CD4-positive, alpha-beta T cell treated with Interleukin-21 for 1 hour (primary cell): ENCODE measurements at regions not wholly inside any gene's neighbourhood (a gene's known extent, or its start where the extent isn't known, plus 50 kb on each side); places are given as distances from the start of the nearest gene placed in this dataset.
"Not testable (repeated sequence)": the region's sequence is repeated elsewhere in the genome, so short reads cannot be mapped to it uniquely, and the experiment has no call there.

Experiments
- DNase-seq: peaks from one replicate; pipeline ENCODE4 v3.0.0-alpha.2; 2020

DNA sequence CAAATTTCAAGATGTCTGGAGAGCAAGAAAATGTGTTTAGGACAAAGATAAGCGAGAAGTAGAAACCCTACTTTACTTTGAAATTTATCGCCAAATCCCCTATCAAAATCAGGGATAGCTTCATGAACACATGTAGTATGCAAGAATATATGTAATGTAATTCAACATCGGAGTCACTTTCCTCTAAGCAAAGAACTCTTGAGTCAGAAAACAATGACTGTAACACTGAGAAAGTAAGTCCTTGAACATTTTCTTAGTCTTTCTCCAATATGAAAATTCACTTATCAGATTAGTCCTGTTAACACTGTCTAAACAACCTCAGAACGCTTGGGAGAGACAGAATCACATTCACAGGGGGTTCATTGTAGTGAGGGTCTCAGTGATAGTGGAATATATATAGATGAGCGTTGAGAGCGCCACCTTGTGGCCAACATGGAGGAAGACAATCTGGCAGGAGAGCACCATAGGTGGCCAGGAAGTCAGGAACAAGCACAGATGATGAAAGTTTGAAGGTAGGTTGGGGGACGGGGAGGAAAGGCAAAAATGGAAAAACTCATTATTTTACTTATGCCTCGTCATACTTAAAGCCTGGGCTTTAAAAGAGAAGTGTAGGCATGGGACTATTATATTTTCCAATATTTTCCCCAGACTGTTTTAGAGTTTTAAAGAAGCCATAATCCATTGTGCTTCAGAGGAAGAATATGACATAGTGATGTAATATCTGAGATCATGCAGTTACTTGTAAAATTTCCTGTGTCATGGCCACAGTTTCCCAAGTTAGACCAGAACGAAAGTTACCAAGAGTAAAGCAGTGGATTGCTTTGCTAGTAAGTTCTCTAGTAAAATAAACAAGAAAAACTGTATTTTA is 115.5 kb upstream of the GNAI1 start:
- peak; percentile 1 for DNase-seq

DNA sequence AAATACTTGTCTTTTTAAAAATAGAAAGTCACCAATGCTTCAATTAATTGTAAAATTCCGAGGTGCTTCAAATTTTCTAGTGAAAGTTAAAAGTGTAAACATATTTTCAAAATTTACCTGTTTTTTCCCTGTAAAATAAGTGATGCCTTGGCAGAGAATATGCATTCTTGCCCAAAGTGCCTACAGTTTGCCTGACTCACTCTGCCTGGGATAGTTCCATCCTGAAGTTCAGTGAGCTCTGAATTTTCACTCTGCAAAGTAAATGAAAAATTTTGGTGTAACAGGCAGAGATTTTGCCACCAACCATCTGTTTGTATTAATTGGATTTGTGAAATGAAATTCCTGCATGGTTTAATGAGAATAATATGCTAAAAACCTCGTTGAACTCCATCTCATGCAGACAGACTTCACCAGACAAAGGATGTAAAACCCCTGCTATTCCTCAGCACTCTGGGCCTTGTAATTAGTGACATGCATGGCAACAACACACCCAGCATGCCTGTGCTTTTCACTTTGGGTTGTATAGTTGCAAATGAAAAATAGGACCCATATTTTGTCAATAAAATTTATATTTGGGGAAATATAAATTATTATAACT is 117.4 kb upstream of the GNAI1 start:
- DNase-seq: no peak

DNA sequence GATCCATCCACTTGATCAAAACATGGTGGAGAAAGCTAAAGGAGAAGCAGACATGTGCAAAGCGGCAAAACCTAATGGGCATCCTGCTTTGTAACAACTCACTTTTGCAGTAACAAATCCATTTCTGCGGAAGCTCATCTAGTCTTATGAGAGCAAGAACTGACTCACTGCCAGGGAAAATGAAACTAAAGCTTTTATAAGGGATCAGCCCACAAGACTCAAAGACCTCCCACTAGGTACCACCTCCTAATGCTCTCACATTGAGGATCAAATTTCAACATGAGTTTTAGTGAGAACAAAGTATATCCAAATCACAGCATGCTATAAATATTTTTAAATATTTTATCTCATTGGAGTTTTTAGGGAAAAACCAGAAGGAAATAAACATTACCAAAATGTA is 120.1 kb upstream of the GNAI1 start:
- DNase-seq: no peak

DNA sequence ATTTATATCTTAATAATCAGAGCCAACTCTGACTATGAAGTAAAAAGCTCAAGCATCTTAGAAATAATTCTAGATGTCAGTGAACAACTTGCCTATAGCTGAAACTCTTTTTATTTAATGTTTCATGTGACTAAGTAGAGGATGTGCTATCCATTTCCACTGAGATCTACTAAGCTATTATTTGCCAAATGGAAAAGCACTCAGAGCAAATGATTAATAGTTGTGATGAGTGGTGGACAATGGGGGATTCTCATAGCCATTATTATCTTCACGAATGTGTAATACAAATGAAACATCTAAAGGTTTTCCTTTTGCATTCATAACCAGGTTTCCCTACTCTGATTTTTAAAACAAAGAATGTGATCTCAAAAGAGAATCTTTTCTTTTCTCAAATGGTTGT is 126.6 kb upstream of the GNAI1 start:
- no peak for DNase-seq

DNA sequence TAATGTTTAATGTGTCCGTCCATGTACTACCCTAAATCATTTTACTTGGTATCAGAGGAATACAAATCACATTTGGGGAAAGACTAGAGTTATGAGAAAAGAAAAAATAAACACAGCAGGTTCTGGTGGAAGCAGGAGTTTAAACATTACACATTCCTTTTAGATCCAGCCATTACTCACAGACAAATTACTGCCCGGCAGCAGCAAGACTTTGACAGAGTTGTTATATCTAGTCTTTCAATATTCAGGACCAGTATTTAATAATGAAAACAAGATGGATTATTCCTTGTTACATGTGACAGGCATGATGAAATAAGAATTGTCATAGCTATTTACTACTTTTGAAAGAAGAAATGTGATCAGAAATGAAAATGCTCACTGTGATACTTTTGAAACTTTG is 131.8 kb upstream of the GNAI1 start:
- DNase-seq: no peak

DNA sequence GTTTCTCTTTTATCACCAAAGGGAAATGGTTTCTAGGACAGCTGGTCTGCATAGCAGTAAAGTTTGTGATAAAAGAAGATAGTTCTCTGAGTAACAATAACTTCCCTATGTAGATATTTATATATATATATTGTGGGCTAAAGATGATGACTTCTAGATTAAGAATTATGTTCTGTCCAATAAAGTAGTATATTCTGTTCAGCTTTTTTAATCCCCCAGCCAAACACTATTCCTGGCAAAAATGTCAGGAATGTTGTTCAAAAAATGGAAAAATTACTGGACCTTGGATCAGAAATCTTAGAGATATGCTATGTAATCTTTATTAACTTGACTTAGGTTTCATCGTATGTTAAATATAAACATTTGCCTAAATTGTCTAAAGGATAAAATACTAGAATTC is 136.3 kb upstream of the GNAI1 start:
- no peak for DNase-seq

DNA sequence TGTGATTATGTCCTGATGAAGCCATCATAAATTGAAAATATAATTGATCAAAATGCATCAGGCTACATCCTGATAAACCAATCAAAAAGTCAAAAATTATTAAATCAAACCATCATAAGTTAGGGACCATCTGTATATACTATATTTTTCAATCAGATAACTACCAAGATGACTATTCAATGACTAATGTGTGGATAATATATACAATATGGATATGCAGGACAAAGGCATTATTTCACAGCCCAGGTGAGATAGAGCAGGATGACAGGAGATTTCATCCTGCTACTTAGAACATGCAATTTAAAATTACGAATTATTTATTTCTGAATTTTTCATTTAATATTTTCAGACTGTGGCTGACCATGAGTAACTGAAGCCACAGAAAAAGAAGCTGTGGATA is 137.3 kb upstream of the GNAI1 start:
- no peak for DNase-seq

DNA sequence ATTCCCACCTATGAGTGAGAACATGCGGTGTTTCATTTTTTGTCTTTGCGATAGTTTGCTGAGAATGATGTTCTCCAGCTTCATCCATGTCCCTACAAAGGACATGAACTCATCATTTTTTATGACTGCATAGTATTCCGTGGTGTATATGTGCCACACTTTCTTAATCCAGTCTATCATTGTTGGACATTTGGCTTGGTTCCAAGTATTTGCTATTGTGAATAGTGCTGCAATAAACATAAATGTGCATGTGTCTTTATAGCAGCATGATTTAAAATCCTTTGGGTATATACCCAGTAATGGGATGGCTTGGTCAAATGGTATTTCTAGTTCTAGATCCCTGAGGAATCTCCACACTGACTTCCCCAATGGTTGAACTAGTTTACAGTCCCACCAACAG is 138.9 kb upstream of the GNAI1 start:
- not testable (repeated sequence) for DNase-seq

DNA sequence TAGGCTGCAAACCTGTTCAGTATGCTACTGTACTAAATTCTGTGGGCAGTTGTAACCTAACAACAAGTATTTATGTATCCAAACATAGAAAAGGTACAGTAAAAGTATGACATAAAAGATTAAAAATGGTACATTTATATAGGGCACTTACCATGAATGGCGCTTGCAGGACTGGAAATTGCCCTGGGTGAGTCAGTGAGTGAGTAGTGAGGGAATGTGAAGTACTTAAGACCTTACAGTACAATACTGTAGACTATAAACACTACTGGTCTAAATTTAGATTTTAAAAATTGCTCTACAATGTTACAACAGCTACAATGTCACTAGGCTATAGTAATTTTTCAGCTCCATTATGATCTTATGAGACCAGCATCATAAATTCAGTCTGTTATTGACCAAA is 146.0 kb upstream of the GNAI1 start:
- DNase-seq: no peak

DNA sequence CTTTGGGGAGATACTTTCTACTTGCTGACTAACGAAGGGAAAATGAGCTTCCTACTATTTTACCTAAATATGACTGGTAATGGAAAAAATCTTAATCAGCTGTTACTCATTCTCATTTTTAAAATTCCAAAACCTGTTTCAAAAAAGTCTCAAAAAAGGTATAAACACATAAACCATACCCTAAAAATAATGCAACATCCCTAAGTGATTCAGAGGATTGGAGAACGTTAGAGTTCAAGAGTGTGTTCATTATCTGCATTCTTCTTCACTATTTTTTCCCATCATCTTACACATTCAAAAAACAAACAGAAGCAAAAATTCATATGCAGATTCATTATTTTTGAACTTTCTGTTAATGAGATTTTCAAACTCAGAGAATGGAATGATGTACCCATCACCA is 150.4 kb upstream of the GNAI1 start:
- DNase-seq: no peak

DNA sequence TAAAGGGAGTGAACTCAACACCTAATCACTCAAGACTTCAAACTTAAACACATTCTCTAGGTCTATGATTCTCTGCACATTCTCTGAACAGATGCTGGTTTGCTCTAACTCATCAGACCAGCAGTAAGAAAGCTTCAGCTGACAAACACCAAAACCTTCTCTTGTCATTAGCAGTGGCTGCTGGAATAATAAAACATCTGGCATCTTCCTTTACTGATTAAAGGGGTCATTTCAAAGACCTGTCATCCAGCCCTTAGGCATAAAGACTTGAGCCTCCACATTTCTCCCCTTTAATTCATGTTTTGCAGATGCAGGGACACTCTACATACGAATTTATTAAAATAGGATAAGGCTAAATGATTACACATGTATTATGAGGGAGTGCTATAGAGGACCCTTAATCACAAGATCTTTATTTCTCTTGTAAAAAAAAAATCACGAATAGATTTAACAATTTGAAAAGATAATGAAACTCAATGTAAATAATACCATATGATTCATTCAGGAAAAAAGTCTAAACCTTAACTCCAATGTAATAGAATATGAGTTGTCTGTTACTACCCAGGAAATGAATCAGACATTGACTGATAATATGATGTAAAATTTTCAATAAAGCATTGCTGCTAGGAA is 152.4 kb upstream of the GNAI1 start:
- DNase-seq: no peak

DNA sequence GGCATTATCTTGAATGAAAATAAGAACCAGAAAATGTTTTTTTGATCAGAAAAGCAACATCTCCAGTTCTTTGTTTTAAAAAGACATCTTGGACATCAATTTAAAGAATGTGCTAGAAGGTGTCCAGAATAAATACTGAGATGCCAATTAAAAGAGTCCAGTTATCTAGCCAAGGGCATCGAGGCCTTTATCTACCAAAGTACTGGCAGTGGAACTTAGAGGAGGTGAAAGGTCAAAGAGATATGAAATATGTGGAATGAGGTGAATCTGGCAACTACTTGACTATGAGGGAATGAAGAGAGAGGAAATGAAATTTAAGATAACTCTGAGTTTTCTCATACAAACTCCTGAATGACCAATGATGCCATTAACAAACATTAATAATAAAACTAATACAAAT is 154.3 kb upstream of the GNAI1 start:
- DNase-seq: no peak

DNA sequence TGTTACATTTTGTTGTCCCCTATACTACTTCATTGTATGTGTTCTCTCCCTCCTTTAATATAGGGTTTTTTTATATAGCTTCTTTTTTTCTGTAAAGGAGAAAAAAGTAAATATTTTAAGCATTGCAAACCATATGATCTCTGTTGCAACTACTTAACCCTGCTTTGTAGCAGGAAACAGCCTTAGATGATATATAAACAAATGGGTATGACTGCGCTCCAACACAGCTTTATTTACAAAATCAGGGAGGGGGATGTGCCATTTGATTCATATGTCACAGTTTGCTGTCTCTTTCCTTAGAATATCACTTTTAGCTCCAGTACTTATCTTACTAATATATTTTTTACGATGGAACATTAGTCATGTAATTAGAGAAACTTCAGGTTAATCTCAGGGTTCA is 155.2 kb upstream of the GNAI1 start:
- no peak for DNase-seq

DNA sequence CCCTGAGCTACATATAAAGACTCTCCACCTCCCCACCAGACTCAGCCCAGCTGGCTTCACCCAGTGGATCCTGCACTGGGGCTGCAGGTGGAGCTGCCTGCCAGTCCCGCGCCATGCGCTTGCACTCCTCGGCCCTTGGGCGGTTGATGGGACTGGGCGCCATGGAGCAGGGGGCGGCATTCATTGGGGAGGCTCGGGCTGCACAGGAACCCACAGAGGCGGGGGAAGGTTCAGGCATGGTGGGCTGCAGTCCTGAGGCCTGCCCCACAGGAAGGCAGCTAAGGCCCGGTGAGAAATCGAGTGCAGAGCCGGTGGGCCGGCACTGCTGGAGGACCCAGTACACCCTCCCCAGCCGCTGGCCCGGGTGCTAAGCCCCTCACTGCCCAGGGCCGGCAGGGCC is 157.2 kb upstream of the GNAI1 start:
- DNase-seq: no peak

DNA sequence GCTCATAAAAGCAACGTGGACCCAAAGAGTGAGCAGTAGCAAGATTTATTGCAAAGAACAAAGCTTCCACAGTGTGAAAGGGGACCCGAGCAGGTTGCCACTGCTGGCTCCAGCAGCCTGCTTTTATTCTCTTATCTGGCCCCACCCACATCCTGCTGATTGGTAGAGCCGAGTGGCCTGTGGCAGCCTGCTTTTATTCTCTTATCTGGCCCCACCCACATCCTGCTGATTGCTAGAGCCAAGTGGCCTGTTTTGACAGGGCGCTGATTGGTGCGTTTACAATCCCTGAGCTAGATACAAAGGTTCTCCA is 158.0 kb upstream of the GNAI1 start:
- DNase-seq: peak; percentile 0

DNA sequence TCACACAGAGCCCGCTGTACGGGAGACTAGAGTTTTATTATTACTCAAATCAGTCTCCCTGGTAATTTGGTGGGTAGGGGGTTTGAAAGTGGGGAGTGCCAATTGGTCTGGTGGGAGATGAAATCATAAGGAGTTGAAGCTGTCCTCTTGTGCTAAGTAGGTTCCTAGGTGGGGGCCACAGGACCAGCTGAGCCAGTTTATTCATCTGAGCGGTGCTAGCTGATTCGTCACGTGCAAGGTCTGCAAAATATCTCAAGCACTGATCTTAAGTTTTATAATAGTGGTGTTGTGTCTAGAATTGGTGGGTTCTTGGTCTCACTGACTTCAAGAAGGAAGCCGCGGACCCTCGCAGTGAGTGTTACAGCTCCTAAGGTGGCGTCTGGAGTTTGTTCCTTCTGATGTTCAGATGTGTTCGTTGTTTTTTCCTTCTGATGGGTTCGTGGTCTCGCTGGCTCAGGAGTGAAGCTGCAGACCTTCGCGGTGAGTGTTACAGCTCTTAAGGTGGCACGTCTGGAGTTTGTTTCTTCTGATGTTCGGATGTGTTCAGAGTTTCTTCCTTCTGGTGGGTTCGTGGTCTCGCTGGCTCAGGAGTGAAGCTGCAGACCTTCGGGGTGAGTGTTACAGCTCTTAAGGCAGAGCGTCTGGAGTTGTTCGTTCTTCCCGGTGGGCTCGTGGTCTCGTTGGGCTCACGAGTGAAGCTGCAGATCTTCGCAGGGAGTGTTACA is 158.5 kb upstream of the GNAI1 start:
- DNase-seq: not testable (repeated sequence)

DNA sequence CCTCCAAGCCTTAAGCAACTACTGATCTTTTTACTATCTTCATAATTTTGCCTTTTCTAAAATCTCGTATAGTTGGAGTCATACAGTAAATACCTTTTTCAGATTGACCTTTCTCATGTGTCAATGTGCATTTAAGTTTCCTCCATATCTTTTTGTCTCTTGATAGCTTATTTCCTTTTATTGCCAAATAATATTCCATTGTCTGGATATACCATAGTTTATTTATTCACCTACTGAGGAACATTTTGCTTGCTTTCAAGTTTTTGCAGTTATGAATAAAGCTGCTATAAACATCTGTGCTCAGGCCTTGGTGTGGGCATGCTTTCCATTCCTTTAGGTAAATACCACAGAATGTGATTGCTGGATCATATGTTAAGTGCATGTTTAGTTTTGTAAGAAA is 161.2 kb upstream of the GNAI1 start:
- no peak for DNase-seq

DNA sequence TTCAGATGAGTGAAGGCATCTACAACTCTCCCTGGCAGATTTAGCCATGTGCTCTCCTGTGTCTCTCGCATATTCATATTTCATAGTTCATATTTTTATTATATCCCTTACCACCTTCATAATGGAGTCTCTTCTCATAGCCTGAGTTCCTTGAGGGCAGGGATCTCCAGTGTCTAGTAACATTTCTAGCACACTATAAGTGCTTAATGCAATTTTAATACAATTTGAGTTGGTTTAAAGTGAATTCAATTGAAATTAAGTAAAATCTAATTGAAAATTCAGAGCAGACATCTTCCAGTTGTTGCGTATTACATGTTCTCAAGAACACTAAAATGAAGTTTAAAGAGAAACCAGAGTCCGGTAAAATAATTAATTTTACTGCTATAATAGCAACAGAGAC is 163.6 kb upstream of the GNAI1 start:
- DNase-seq: no peak

DNA sequence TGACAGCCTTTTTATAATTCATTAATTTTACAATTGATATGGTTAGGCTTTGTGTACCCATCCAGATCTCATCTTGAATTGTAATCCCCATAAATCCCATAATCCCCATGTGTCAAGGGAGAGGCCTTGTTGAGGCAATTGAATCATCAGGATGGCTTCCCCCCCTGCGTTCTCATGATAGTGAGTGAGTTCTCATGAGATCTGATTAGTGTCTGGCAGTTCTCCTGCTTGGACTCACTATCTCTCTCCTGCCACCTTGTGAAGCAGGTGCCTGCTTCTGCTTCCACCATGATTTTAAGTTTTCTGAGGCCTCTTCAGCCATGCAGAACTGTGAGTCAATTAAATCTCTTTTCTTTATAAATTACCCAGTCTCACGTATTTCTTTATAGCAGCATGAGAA is 165.7 kb upstream of the GNAI1 start:
- DNase-seq: no peak

DNA sequence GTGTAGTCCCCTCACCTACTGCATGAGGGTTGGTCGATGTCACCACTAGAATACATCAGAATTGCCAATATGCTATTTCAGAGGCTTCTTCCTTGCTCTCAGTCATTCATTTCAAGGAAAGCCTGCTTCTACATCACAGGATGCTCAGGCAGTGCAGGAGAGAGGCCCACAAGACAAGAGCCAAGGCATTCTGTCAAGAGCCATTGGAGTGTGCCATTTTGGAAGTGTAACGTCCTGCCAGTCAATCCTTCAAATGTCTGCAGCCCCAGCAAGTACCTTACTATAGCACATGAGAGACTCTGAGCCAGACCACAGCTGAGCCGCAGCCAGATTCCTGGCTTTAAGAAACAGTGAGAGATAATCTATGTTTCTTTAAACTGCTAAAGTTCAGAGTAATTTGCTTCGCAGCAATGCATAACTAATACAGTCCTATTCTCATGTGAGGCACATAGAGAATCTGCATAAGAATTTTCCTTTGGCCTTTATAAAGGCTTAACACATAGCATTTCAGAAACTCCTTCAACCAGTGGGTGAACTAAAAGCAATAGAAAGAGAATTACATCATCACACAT is 166.5 kb upstream of the GNAI1 start:
- no peak for DNase-seq

DNA sequence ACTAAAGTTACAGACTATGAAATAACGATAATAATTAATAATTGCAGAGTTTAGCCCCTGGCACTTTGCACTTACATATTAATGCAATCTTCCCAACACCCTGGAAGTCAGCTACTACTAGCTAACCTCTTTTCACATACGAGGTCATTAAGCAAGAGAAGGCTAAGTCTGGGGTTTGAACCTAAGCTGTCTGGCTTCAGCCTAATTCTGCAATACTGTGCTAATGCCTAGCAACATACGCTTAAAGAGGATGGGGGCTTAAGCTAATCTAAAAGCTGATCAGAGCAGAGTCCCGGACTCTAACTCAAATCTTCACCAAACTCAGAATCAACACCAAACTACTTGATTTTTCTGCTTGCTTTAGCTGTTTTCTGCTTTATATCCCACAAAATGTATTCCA is 168.7 kb upstream of the GNAI1 start:
- no peak for DNase-seq

DNA sequence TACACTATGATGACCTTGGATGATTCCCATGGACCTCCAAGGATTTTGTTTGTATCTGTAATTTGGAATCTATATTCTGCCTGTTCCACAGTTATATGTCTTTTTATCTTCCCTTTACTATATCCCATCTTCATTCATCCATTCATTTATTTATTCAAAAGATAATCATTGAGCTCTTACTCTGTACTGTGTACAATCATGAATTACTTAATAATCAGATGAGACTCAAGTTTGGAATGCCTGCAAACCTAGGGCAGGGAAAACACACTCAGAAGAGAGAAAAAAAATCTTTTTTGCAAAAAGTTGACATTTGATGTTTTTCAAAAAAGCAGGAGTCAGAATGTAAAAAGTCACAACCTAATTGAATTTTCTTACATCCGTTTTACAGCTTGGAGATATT is 170.2 kb upstream of the GNAI1 start:
- no peak for DNase-seq

DNA sequence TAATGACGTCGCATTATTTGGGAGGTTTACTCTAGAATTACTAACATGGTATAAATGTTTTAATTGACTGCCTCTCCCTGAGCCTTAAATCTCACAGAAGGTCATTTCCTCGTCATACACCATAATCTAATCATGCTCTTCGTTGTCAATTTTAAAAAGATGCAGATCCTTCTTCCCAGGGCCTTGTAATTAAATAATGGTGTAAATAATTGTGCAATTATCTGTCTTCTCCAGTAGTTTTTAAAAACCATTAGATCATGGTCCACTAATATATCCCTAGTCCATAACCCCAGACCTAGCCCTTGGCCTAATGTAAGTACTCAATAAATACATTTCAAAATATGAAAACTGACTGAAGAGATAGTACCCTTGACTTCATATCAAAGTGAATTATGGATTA is 181.5 kb upstream of the GNAI1 start:
- no peak for DNase-seq

DNA sequence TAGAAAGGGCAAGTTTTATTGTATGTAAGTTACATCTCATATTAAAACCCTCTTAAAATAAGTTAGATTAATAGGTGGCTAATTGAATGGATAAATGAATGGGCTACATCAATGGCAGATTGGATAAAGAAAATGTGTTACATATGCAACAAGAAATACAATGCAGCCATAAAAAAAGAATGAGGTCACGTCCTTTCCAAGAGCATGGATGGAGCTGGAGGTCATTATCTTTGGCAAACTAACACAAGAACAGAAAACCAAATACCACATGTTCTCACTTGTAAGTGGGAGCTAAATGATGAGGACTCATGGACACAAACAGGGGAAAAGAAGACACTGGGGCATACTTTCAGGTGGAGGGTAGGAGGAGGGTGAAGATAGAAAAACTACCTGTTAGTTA is 182.2 kb upstream of the GNAI1 start:
- DNase-seq: no peak
